GM23338 (cell line): ENCODE measurements at regions not wholly inside any gene's neighbourhood (a gene's known extent, or its start where the extent isn't known, plus 50 kb on each side); places are given as distances from the start of the nearest gene placed in this dataset.

Experiments
- CREB1 ChIP-seq: fragments of 250-450 bp; sonication (Bioruptor Pico); IDR thresholded peaks from 2 replicates; pipeline ENCODE4 v1.5.0; 2020; ENCODE audit warnings: low read depth, mild to moderate bottlenecking, moderate library complexity
- EZH2 ChIP-seq: fragments of 200-600 bp; sonication (generic); IDR thresholded peaks from one replicate; pipeline ENCODE4 v1.8.0; 2017; ENCODE audit warnings: antibody characterized with exemption, mild to moderate bottlenecking, low read depth; ENCODE audit not compliant: unreplicated experiment
- EZH2phosphoT487 ChIP-seq: fragments of 200-600 bp; sonication (generic); IDR thresholded peaks from one replicate; pipeline ENCODE4 v1.8.1; 2018; ENCODE audit warnings: antibody characterized with exemption; ENCODE audit not compliant: unreplicated experiment
- POLR2AphosphoS5 ChIP-seq: IDR thresholded peaks from 2 replicates; pipeline ENCODE4 v1.6.1; 2016; ENCODE audit warnings: antibody characterized with exemption, low read depth
- TF ChIP-seq, protein P1 (sequence below), 2 experiments: fragments of 200-600 bp in 1 of 2; sonication (generic) in 1 of 2; conservative IDR thresholded peaks; 2 replicates each; pipeline versions ENCODE4 v1.5.1 to v1.6.1; 2016 to 2017; ENCODE audit warnings: antibody characterized with exemption in 2 of 2, low read depth in 2 of 2, mild to moderate bottlenecking in 2 of 2, moderate library complexity in 1 of 2
- TF ChIP-seq, protein P2 (sequence below): IDR thresholded peaks from one replicate; pipeline ENCODE4 v1.6.1; 2018; ENCODE audit warnings: antibody characterized with exemption; ENCODE audit not compliant: unreplicated experiment
- TF ChIP-seq, protein P3 (sequence below): IDR thresholded peaks from 2 replicates; pipeline ENCODE4 v1.6.1; 2016; ENCODE audit warnings: antibody characterized with exemption

DNA sequence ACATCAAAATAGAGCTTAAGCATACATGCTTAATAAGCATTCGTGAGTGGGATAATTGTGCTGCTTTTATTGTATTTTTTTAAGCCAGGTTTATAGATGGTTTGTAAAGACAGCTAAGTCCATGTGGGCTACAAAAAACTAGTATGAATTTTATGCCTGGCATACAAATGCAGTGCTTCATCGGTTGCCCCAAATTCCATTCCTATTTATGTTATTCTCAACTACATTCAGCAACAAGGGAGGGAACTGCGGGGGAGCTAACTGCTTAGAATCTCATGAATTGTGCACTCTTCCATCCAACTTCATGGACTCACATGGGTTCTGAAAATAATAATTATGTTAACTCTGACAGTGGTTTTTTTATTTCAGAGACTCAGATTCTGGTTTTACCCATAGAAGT lies 199.2 kb downstream of the FAM170A start:
- TF ChIP-seq EZH2 (no peak), POLR2AphosphoS5 (no peak), EZH2phosphoT487 (no peak), CREB1 (no peak)
- TF ChIP-seq, protein P1, sequence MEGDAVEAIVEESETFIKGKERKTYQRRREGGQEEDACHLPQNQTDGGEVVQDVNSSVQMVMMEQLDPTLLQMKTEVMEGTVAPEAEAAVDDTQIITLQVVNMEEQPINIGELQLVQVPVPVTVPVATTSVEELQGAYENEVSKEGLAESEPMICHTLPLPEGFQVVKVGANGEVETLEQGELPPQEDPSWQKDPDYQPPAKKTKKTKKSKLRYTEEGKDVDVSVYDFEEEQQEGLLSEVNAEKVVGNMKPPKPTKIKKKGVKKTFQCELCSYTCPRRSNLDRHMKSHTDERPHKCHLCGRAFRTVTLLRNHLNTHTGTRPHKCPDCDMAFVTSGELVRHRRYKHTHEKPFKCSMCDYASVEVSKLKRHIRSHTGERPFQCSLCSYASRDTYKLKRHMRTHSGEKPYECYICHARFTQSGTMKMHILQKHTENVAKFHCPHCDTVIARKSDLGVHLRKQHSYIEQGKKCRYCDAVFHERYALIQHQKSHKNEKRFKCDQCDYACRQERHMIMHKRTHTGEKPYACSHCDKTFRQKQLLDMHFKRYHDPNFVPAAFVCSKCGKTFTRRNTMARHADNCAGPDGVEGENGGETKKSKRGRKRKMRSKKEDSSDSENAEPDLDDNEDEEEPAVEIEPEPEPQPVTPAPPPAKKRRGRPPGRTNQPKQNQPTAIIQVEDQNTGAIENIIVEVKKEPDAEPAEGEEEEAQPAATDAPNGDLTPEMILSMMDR (conservative IDR thresholded peaks at IDR 0.05; ENCODE audit: low read depth in 2 of 2): no peak
- TF ChIP-seq, protein P2, sequence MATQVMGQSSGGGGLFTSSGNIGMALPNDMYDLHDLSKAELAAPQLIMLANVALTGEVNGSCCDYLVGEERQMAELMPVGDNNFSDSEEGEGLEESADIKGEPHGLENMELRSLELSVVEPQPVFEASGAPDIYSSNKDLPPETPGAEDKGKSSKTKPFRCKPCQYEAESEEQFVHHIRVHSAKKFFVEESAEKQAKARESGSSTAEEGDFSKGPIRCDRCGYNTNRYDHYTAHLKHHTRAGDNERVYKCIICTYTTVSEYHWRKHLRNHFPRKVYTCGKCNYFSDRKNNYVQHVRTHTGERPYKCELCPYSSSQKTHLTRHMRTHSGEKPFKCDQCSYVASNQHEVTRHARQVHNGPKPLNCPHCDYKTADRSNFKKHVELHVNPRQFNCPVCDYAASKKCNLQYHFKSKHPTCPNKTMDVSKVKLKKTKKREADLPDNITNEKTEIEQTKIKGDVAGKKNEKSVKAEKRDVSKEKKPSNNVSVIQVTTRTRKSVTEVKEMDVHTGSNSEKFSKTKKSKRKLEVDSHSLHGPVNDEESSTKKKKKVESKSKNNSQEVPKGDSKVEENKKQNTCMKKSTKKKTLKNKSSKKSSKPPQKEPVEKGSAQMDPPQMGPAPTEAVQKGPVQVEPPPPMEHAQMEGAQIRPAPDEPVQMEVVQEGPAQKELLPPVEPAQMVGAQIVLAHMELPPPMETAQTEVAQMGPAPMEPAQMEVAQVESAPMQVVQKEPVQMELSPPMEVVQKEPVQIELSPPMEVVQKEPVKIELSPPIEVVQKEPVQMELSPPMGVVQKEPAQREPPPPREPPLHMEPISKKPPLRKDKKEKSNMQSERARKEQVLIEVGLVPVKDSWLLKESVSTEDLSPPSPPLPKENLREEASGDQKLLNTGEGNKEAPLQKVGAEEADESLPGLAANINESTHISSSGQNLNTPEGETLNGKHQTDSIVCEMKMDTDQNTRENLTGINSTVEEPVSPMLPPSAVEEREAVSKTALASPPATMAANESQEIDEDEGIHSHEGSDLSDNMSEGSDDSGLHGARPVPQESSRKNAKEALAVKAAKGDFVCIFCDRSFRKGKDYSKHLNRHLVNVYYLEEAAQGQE: no peak
- TF ChIP-seq, protein P3, sequence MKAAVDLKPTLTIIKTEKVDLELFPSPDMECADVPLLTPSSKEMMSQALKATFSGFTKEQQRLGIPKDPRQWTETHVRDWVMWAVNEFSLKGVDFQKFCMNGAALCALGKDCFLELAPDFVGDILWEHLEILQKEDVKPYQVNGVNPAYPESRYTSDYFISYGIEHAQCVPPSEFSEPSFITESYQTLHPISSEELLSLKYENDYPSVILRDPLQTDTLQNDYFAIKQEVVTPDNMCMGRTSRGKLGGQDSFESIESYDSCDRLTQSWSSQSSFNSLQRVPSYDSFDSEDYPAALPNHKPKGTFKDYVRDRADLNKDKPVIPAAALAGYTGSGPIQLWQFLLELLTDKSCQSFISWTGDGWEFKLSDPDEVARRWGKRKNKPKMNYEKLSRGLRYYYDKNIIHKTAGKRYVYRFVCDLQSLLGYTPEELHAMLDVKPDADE: no peak
